Cardiac septum (tissue), 1 donor: ENCODE measurements at regions not wholly inside any gene's neighbourhood (a gene's known extent, or its start where the extent isn't known, plus 50 kb on each side); places are given as distances from the start of the nearest gene placed in this dataset.
"Not testable (repeated sequence)": the region's sequence is repeated elsewhere in the genome, so short reads cannot be mapped to it uniquely, and the experiment has no call there.

Experiments
- DNase-seq: peaks from one replicate; pipeline ENCODE4 v3.0.0-alpha.2; 2020; ENCODE audit warnings: low spot score
- intact Hi-C: fragments of 100-400 bp; cut with DNase I; formaldehyde crosslinking; loops from one replicate; pipeline ENCODE4 v1.14.0; 2022
- donor health status: DM: no; HTN: no; CAD: no.

GRCh38 chr2:40043641-40044040, 264.6 kb upstream of the THUMPD2 start:
- no peak for DNase-seq
- intact Hi-C loops, result no loop called here

GRCh38 chr2:40043191-40043590, 264.1 kb upstream of the THUMPD2 start:
- DNase-seq, result no peak
- intact Hi-C loops, result no loop called here

DNA sequence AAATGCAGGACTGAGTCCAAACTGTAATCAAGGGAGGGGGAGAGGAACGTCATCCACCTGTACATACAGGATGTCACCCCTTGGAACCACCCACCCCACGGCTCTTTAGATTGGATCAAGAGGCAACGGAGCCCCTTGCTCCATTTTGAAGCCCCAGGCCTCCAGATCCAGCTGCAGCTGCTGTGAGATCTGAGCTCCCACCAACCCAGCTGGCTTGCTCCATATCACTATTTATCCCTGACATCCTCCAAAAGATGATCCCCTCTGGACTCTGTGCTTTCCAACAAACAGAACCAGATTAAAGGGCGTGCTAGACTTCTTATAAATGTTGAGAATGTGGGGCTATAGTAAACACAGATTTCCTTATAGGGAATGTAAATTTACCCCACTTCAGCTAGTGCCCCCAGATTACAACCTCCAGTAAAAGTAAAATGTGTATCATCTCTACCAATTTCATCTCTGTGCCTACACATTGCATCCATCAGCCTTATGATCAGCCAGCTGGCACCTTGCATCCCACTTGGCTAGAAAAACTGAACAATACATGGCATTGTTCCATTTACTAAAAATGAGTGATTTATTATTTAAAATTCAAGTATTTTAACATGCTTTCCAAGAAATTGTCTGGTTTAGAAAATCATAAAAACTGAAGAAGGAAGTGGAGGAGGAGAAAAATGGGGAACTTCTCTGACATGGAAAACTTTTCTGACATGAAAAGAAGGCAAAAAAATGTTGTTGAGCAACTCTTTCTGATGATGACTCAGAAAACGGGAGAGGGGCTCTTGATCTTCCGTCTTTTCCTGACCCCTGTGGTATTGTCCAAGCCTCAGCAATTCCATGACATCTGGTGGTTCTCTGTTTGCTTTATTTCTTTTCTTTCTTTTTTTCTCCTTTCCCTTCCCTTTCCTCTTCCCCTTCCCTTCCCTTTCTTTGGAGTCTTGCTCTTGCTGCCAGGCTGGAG, 262.6 kb upstream of the THUMPD2 start:
- intact Hi-C loops, result no loop called here

GRCh38 chr2:40039549-40039948, 260.5 kb upstream of the THUMPD2 start:
- intact Hi-C loops, result no loop called here
- no peak for DNase-seq

More for the DNA sequence above, 262.6 kb upstream of the THUMPD2 start:
- DNase-seq, result no peak

- no peak for DNase-seq
- intact Hi-C loops, result no loop called here
Measured at GRCh38 chr2:40038646-40039045, 259.6 kb upstream of the THUMPD2 start.

GRCh38 chr2:40037303-40037702, 258.2 kb upstream of the THUMPD2 start:
- intact Hi-C loops, result no loop called here
- no peak for DNase-seq

DNA sequence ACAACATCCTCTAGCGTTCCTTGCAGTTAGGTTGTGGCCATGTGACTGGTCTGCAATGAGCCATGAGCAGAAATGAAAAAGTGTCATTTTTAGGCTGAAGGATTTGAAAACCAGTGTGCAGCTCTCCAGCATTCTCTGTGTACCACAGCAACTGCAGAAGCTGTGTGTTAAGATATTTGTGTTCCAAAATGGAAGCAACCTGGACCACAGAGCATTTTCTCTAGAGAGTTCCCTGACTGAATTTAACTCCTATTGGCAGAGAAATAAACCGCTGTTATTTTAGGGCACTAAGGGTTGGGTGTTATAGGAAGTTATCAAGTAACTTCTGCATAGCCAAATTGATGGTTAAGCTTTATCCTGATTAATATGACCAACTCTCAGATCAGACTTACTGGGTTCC, 257.2 kb upstream of the THUMPD2 start:
- DNase-seq, result no peak
- intact Hi-C loops, result no loop called here

DNA sequence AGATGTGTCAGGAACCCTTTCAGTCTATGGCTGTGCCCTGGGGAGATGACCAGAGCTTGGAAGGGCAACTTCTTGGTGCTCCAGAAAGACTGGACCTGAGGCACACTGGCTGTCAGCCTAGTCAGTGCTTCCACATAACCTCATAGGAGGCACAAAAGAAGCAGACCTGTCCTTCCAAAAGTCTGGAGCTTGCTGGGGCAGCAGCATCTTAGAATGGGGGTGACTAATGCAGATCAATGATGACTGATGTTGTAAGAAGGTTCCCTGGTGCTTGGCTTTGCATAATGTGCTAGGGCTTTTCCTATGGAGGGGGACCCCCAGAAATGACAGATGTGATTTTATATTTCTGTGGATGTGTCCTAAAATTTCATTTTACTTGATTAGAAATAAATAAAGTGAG, 255.7 kb upstream of the THUMPD2 start:
- DNase-seq, result no peak
- intact Hi-C loops, result no loop called here

- intact Hi-C loops, result no loop called here
- no peak for DNase-seq
Measured at GRCh38 chr2:40034198-40034597, 255.1 kb upstream of the THUMPD2 start.

DNA sequence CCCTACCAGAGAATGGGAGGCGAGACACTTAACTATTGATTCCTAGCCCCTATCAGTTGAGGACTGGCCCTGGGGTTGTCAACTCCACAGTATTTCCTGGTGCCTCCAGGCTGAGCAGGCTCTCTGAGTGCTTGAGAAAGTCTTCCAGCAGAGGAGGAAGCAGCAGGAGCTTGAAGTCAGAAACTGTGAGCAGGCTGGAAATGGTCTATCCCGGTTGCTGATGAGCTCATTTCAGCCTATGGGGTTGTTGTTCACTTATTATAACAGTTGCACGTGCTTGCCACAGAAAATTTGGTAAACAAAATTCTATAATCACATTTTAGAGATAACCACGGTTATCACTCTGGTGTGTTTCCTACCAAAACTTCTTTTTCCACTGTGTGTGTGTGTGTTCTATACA, 254.7 kb upstream of the THUMPD2 start:
- no peak for DNase-seq
- intact Hi-C loops, result no loop called here

DNA sequence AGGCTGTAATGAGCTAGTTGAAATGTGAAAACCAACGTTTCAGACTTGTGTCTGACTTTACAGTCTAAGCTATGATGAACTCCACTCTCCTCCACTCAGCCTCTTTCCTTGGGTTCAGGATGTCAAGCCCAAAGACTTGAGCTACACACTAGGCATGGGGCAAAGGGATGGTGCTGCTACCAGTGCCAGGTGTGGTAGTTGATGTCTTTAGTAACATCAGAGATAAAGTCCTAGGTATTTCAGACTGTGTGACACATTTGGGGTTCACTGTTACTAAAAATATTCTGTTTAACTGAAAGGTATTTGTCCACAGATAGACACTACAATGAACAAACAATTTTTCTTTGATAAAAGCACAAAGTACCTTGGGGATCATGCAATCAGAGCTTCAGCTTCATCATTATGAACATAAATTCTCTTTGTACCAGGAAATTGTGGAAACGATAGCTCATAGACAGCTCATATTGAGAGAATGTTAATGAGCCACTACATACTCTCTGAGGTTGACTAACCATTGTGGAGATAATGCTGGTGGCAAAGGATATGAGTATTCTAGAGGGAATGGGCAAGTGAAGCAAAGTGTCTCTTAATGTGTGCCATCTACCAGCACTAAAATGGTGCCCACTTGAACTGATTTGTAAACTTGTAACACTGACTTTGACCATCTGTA, 253.7 kb upstream of the THUMPD2 start:
- no peak for DNase-seq
- intact Hi-C loops, result no loop called here

- intact Hi-C loops, result no loop called here
- no peak for DNase-seq
Measured at GRCh38 chr2:40030456-40030975, 251.5 kb upstream of the THUMPD2 start.

DNA sequence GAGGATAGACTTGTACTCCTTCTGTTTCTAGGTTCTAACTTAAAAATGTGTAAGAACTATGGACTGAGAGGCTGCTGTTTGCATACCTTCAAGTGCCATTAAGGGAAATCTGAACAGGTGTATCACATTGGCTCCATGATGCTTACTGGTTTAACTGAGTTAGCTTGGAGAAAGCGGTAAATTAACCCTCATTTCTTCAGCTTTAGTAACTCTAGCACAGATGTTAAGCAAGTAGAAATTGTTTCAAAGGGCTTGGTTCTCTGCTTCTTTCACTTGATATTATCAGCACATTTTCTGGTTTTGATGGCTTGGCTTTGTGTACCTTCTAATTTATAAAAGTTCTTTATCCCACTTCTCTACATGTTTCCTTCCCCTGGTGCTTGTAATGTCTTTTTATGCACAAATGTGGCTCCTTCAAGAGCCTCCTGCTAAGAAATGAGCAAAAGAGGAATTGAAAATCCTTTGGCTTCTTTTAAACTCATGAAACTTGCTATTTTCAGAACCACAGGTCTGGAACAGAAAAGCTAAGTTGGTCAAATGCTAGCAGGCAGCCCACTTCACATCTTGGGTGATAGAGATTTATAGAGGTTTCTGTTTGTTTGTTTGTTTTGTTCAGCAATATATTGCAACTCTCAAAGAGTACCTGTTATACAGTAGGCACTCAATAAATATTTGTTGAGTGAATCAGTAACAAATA, 249.9 kb upstream of the THUMPD2 start:
- intact Hi-C loops, result no loop called here
- no peak for DNase-seq

DNA sequence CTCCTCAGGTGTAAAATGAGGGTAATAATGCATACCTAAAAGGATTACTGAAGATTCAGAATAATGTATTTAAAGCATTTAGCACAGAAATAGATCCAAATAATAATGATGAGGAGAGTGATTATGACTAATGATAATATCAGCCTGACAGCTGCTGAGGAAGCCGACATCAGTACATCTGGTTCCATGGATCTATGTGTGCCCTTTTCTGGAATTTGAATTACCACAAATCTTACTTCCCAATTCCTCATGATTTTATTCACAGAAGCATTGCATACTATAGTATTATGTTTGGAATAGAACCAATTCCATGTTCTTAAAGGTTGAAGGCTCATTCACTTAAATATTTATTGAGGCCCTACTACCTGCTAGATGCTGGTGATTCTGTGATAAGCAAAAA, 248.9 kb upstream of the THUMPD2 start:
- DNase-seq, result no peak
- intact Hi-C loops, result no loop called here

- DNase-seq, intact Hi-C loops: not testable (repeated sequence)
Measured at GRCh38 chr2:40025276-40025675, 246.2 kb upstream of the THUMPD2 start.

- DNase-seq, result no peak
- intact Hi-C loops, result no loop called here
Measured at GRCh38 chr2:40020997-40021396, 241.9 kb upstream of the THUMPD2 start.

DNA sequence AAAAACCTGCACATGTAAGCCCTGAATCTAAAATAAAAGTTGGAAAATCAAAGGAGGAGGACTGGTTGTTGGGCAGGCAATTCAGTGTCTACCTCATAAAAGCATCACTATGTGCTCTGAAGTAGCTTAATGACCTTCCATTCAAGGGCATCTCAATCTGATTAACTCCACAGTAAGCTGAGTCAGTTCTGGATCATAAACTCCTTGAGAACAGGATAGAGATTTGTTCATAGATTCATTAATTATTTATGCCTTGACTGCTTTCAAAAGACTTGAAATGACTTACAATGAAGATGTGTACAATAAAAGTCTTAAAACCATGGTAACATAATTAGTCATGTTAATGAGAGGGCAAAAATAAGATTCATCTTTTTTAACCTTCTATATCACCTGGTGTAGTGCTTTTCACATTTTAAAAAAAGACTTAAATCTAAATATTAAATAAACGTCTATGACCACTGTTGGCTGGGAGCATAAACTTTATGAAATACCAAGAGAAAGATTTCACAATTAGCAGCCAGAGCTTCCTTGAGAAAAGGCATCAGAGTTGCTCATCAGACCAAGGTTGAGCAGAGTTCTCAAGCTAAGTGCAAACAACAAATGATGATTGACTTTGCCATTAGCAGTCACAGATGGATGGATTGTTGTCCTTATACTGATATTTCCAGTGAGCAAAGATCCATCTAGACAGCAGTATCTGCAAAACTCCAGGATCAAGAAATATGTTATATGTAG, 237.3 kb upstream of the THUMPD2 start:
- no peak for DNase-seq
- intact Hi-C loops, result no loop called here

GRCh38 chr2:40013962-40014361, 234.9 kb upstream of the THUMPD2 start:
- intact Hi-C loops, DNase-seq: not testable (repeated sequence)

GRCh38 chr2:40004336-40004735, 225.3 kb upstream of the THUMPD2 start:
- intact Hi-C loops, result no loop called here
- DNase-seq, result no peak

DNA sequence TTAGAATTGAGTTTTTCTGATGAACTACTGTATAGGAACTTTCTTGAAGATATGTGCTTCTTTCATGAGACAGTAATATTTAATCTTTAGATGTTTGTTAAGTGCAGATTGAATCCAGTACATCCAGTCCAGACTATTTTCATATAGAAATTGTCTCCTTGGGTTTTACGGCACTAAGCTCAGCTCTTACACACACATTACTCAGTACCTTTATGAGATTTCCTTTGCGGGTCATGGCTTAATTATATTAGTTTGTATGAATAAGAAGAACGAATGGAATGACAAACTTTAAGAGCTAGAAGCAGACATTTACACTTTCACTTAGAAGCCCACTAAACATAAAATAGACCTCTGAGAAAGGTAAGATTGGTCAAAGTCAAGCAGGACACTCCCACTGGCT, 223.3 kb upstream of the THUMPD2 start:
- no peak for DNase-seq
- intact Hi-C loops, result no loop called here
